H1 (cell line): ENCODE measurements at regions not wholly inside any gene's neighbourhood (a gene's known extent, or its start where the extent isn't known, plus 50 kb on each side); places are given as distances from the start of the nearest gene placed in this dataset.

Experiments used
- CHD2 ChIP-seq: IDR thresholded peaks from 2 replicates; pipeline ENCODE4 v1.6.1; 2012; ENCODE audit warnings: low read length, improper control_type of control experiment
- JUN ChIP-seq: IDR thresholded peaks from 2 replicates; pipeline ENCODE4 v1.6.1; 2011; ENCODE audit warnings: low read depth, mild to moderate bottlenecking, improper control_type of control experiment, low read length
- MAFK ChIP-seq: IDR thresholded peaks from 2 replicates; pipeline ENCODE4 v1.6.1; 2012; ENCODE audit warnings: low read depth, mild to moderate bottlenecking, improper control_type of control experiment, low read length
- TAF7 ChIP-seq: optimal IDR thresholded peaks from 2 replicates; pipeline ENCODE3; 2011; ENCODE audit warnings: low read depth, mild to moderate bottlenecking, inconsistent platforms, low read length, moderate library complexity, borderline replicate concordance
- TF ChIP-seq, protein P1 (sequence below): IDR thresholded peaks from 2 replicates; pipeline ENCODE4 v1.6.1; 2011; ENCODE audit warnings: low read length, improper control_type of control experiment

GRCh38 chr6:112486454-112486853 is 139.3 kb downstream of the RFPL4B start (continued):
- TF ChIP-seq TAF7 (no peak), MAFK (no peak), JUN (no peak), CHD2 (no peak)
- TF ChIP-seq, protein P1, sequence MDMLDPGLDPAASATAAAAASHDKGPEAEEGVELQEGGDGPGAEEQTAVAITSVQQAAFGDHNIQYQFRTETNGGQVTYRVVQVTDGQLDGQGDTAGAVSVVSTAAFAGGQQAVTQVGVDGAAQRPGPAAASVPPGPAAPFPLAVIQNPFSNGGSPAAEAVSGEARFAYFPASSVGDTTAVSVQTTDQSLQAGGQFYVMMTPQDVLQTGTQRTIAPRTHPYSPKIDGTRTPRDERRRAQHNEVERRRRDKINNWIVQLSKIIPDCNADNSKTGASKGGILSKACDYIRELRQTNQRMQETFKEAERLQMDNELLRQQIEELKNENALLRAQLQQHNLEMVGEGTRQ: no peak
